Renal cortex interstitium (tissue), 11 donors: ENCODE measurements at regions not wholly inside any gene's neighbourhood (a gene's known extent, or its start where the extent isn't known, plus 50 kb on each side); places are given as distances from the start of the nearest gene placed in this dataset.

Experiments
- DNase-seq, 11 donors: peaks; one replicate each; pipeline ENCODE4 v3.0.0-alpha.2; 2013; ENCODE audit warnings: low read depth in 9 of 11, low spot score in 4 of 11; ENCODE audit errors: extremely low read depth in 1 of 11

DNA sequence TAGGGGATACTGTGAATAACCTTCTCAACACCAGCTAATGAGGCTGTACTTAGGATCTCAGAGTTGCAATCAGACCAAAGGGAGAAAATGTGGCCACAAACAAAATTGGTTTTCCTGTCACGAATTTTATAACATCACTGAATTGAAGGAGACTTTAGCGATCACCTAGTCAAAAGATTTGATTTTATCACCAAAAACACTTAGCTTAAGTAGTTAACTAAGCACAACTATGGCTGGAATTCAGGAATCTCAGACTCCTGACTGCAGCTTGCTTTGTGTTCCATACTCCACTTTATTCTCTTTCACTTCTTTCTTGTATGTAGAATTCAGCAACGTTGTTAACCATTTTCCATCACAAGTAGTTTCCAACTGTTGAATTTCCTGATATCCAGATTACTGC lies 152.0 kb downstream of the SLC16A9 start:
- no peak for DNase-seq

GRCh38 chr10:59557052-59557451 lies 152.6 kb downstream of the SLC16A9 start:
- peak in 6 of 11 donors; percentile 30 to 76 (median 39) for DNase-seq

DNA sequence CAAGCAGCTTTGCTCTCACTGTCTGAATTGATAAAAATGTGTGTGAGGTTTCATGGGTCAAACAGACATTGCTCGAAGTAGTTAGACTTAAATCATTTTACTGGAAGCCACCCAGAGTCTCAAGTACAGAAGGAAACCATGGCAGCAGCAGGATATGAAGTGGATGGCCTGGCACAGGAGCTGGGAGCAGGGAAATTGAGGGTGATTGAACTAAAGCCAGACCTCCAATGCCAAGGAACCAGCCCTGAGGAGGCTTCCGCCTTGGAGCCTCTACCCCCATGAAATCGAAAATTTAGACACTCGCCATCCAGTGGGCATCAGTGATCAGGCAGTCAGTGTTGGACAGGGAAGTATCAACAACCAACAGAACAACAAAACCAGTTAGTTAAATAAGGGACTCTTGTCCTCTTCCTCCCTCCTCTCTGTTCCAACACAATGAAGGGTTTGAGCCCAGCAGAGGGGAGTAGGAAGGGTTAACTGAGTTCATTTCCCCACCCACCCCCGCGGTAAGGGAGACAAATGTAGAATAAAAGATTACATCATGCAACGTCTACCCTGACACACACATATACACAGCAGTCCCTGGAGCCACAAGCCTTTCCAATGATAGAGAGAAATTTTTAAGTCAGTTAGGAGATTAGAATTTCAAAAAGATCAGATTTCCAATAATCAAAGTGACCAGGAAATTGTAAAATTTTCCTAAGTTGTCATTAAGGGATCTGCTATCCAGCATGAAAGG lies 156.3 kb downstream of the SLC16A9 start:
- no peak for DNase-seq

DNA sequence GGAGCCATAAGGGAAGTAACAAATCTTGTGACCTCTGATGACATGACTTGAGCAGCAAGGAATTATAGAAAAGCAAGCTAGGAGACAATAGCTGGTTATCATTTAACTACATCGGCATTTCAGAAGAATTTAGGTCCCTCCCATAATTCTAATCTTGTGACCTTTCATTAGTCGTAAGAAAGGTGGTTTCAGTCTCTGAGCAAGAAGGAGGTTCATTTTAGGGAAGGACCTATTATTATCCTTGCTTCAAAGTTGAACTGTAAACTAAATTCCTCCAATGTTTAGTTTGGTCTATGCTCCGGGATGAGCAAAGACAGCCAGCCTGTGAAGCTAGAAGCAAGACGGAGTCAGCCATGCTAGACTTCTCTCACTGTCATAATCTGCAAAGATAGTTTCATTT lies 159.6 kb downstream of the SLC16A9 start:
- no peak for DNase-seq

DNA sequence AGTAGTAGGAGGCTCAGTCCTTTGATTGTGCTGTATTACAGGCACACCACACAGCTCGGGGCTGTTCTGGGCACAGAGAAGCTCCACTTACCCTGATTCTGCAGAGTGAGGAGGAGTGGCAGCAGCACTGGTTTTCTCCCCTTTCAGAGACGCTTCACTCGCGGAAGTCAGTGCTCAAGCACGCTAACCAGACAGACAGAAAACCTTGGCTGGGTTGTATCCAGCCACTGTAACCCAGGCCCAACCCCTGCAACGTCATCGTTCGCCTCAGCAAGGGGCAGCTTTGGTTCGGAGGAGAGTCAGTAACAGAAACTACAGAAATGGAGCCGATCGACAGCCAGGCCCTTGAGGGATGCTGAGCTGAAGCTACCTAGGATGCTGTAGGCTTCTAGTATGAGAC lies 171.0 kb downstream of the SLC16A9 start:
- DNase-seq, result no peak

DNA sequence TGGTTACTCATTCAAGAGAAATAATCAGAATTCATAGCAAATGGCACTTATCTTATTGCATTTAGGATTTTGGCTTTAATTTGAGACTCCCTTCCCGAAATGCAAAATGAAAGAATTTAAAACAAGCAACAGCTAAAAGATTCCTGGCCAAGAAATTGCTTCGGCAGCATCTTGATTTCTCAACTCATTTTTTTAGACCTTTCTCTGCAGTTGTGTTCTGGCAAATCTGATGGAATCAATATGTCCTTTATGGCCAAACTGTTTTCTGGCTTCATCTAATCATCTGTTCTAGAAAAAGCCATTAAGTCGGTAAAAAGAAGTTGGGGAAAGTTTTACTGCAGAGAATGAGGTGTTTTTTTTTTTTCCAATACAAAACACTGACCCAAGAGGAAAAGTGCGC lies 172.1 kb downstream of the SLC16A9 start:
- DNase-seq, result no peak

DNA sequence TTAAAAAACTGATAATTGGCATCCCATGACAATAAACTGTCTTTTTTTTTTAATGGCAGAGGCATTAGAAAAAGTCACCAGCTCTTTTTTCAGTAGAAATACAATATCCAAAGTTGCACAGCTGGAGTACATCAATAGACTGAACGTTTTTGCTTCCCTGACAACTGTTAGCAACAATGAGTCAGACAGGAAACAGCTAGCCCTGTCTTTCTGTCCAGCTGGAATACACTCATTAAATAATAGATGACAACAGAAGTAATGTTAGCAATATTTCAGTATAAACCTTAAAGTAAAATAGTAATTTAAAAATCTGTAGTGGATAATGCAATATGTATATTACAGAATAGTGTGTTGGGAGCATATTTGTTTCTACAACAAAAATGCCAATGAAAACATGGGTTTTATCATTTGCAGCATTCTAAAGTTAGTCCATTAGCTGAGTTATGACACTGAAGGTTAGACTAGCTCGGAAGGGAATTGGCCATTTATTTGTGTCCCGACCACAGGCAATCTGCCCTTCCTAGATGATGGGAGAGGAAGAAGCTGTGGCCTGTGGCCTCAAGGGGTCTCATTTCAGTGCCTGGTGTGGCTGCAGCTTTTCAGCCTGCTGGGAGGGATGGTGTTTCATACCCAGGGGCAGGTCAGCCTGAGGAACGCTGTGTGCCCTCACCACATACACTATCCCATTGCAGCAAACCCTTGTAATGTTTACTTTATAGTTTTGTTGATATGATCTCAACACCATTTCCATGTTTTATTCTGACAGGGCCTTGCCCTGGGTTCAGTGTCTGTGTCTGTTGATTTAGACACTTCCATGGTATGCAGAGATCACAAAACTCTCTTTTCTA lies 173.3 kb downstream of the SLC16A9 start:
- peak; percentile 47 to 83 (median 64) for DNase-seq

DNA sequence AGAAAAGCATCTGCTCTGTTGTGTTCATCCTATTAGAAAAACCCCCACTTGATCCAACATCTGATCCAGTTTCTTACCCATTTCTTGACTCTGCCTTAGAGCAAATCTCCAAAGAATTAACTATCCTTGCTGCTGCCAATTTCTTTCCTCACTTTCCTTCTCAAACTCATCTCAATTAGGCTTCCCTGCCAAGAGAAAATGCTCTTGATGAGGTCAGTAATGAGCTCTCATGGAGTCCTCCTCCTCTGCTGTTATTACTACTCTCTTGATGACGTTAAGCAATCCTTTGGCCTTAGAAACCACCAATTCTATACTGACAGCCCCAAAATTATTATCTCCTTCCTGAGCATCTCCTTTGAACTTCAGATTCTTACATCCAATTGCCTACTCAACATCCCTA lies 162.0 kb upstream of the FAM13C start:
- DNase-seq, result no peak

DNA sequence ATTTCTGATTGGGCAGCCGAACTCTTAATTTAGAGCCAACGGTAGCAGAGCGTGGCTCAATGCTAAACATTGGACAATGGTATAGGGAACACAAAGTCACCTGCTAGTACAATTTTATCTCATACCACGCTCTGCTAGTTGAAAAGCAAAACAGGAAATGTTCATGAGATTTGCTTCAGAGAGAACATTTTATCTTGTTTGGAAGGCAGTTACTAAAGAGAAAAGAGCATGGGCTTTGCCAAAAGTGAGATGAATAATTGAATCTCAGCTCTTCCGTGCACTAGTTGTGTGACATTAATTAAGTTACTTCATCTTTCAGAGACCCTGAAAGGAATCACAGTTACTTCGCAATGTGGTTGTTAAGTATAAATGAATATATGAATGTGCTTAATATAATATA lies 161.5 kb upstream of the FAM13C start:
- no peak for DNase-seq

- DNase-seq, result no peak
Observed at GRCh38 chr10:59517996-59518395, 155.6 kb upstream of the FAM13C start.

DNA sequence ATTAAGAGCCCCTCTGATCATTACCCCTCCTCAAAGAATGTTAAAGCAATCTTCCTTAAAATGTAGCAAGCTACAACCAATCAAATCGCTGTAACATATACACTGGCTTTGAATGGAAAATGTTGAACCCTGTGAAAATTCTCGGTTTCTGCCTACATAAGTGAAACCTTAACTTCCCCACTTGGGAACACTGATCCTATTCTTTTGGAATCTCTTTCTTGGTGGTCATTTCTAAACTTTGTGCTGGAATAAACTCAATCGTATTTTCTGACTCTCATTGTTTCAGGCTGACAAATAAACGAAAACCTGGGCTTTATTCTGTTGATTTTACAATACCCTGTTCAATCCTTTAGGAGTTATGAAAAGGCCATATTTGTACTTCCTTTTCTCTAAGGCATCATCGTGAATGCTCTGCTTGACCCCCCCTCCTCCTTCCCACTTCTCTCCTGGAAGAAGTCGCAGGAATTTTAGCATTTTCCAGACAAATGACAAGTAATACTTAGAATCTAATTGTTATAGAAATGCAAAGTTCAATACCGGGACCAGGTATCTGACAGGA lies 155.1 kb upstream of the FAM13C start:
- no peak for DNase-seq

DNA sequence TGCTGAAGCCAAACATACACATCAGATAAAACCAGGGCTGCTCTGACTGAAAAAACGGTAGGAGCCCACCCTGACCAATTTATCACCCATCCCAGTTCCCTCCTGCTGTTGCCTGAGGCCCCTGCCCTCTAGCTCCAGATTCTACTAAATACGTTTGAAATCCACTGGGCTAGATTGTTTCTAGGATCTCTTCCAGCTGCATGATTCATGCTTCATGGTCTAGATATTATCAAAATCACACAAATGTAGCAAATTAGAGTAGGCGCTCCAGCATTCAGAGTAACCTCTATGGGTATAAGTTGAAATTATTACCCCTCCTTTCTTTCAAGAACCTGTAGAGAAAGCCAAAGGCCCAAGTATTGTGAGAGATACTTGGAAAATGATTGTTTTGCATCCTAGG lies 151.2 kb upstream of the FAM13C start:
- DNase-seq, result no peak

DNA sequence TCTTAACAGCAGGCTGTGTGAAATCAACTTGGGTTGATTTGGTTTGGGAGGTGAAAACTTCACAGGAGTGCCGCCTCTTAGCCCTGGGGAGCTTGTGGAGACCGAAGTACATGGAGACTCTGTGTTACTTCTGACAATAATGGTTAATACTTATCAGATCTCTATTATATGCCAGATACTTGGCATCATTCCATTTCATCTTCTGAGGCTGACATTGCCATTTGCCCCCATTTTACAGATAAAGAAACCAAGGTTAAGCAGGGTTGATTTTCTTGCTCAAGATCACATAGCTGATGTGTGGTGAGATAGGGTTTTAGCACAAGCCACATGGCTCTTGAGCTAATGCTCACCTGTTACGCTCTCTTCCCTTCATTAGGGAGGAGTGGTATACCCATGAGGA lies 150.6 kb upstream of the FAM13C start:
- no peak for DNase-seq

DNA sequence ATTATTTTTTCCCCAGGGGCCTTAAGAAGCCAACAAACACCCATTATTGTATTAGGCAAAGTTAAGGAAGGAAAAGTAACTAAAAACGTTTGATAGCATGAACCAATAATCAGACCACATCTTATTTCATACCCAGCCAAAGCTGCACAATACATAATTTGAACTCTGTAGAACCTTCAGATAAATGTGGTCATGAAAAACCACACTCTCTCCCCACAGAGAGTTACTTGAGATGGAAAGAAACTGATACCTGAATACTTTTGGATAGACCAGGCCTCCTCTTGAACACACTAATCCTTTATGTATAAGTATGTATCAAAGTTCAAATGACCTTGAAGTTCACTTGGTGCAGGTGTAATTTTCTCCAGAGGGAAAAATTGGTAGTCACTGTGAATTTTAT lies 146.6 kb upstream of the FAM13C start:
- no peak for DNase-seq

GRCh38 chr10:59508296-59508695 lies 145.9 kb upstream of the FAM13C start:
- DNase-seq, result no peak

- no peak for DNase-seq
Observed at GRCh38 chr10:59505926-59506325, 143.6 kb upstream of the FAM13C start.

GRCh38 chr10:59499460-59499859 lies 137.1 kb upstream of the FAM13C start:
- DNase-seq, result no peak

GRCh38 chr10:59493017-59493416 lies 130.7 kb upstream of the FAM13C start:
- no peak for DNase-seq

- no peak for DNase-seq
Observed at GRCh38 chr10:59479426-59479825, 117.1 kb upstream of the FAM13C start.

DNA sequence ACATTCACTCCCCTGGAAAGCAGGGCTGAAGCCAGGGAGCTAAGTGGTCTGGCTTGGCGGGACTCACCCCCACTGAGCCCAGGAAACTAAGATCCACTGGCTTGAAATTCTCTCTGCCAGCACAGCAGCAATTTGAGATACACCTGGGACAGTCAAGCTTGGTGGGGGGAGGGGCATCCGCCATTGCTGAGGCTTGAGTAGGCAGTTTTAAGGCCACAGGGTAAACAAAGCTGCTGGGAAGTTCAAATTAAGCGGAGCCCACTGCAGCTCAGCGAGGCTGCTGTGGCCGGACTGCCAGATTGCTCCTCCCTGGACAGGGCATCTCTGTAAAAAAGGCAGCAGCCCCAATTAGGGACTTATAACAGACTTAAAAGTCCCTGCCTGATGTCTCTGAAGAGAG lies 108.2 kb upstream of the FAM13C start:
- DNase-seq, result no peak
